NCI-H2029 treated with DMSO at 0.1 percent for 48 hours (cell line): ENCODE measurements at regions not wholly inside any gene's neighbourhood (a gene's known extent, or its start where the extent isn't known, plus 50 kb on each side); places are given as distances from the start of the nearest gene placed in this dataset.

Experiments used
- DNase-seq: peaks from one replicate; lab custom pipeline; 2025; lab: John Stamatoyannopoulos, UW

GRCh38 chr20:6421321-6422248 is 298.8 kb upstream of the FERMT1 start:
- no peak for DNase-seq

GRCh38 chr20:6420336-6420735 is 297.5 kb upstream of the FERMT1 start:
- no peak for DNase-seq

- no peak for DNase-seq
Observed at GRCh38 chr20:6418732-6419131, 295.9 kb upstream of the FERMT1 start.

GRCh38 chr20:6416371-6416770 is 293.5 kb upstream of the FERMT1 start:
- no peak for DNase-seq

- DNase-seq: no peak
Observed at GRCh38 chr20:6411651-6412050, 288.8 kb upstream of the FERMT1 start.

- DNase-seq: no peak
Observed at GRCh38 chr20:6410721-6411120, 287.9 kb upstream of the FERMT1 start.

- DNase-seq: no peak
Observed at GRCh38 chr20:6407163-6407562, 284.3 kb upstream of the FERMT1 start.

- no peak for DNase-seq
Observed at GRCh38 chr20:6401893-6402557, 279.2 kb upstream of the FERMT1 start.

- DNase-seq: no peak
Observed at GRCh38 chr20:6397115-6397514, 274.3 kb upstream of the FERMT1 start.

- peak; percentile 71 for DNase-seq
Observed at GRCh38 chr20:6395695-6396094, 272.9 kb upstream of the FERMT1 start.

- no peak for DNase-seq
Observed at GRCh38 chr20:6388671-6389197, 265.9 kb upstream of the FERMT1 start.

GRCh38 chr20:6384956-6385486 is 262.2 kb upstream of the FERMT1 start:
- DNase-seq: no peak

GRCh38 chr20:6384380-6384779 is 261.6 kb upstream of the FERMT1 start:
- no peak for DNase-seq

GRCh38 chr20:6381887-6382286 is 259.1 kb upstream of the FERMT1 start:
- no peak for DNase-seq

- no peak for DNase-seq
Observed at GRCh38 chr20:6362245-6362644, 239.4 kb upstream of the FERMT1 start.

GRCh38 chr20:6360766-6361165 is 237.9 kb upstream of the FERMT1 start:
- no peak for DNase-seq

- no peak for DNase-seq
Observed at GRCh38 chr20:6355754-6356451, 233.1 kb upstream of the FERMT1 start.

GRCh38 chr20:6348908-6349307 is 226.1 kb upstream of the FERMT1 start:
- no peak for DNase-seq

- no peak for DNase-seq
Observed at GRCh38 chr20:6347916-6348315, 225.1 kb upstream of the FERMT1 start.

- DNase-seq: no peak
Observed at GRCh38 chr20:6341491-6341890, 218.7 kb upstream of the FERMT1 start.

- DNase-seq: no peak
Observed at GRCh38 chr20:6339176-6339575, 216.3 kb upstream of the FERMT1 start.

GRCh38 chr20:6333110-6333509 is 210.3 kb upstream of the FERMT1 start:
- no peak for DNase-seq
